ENCODE measurements at regions not wholly inside any gene's neighbourhood (a gene's known extent, or its start where the extent isn't known, plus 50 kb on each side); places are given as distances from the start of the nearest gene placed in this dataset.

DNA sequence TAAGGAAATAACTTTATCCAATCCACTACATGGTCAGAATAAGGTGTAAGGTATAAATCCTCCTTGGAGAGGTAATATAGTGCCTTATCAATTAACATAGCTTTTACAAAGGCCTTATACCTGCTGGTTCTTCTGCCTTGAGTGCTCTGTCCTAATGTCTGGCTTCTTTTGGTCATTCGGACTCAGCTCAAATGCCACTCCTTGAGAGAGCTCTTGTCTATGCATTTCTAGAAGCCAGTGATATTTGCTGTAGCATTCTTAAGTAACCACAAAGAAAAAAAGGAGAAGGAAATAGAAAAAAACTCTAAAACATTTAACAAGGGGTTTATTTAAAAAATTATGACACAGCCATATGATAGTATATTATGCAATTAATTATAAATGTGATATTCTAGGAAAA is 444.8 kb upstream of the SLIT2 start:
- ATAC-seq (no peak), DNase-seq (ENCODE audit: low spot score) (no peak), FAIRE-seq (no peak)
- in situ Hi-C loops (cut with HindIII; ENCODE audit: extremely low pct_ligation_motif_present, low pct_unique_long_range_greater_than_20kb) = no loop called here
- Histone ChIP-seq H3K36me3 (replicated peaks in 1 of 2; ENCODE audit: control insufficient read depth in 1 of 2, insufficient read depth in 2 of 2, low read length in 2 of 2) (no peaks in the 10 kb centered on the region), H3K4me3 (replicated peaks in 1 of 3; ENCODE audit: insufficient read depth in 1 of 3, low read depth in 2 of 3, low read length in 3 of 3) (no peak overlapping the region), H3K27me3 (ENCODE audit: control insufficient read depth in 1 of 2, insufficient read depth in 2 of 2, low read length in 2 of 2) (no peaks in the 10 kb centered on the region), H3K27ac (ENCODE audit: extremely low read length, insufficient read depth, low read length) (no peak overlapping the region), H3K9ac (ENCODE audit: insufficient read depth, low read depth, low read length) (no peak overlapping the region), H4K20me1 (ENCODE audit: insufficient read depth, low read length) (no peaks in the 10 kb centered on the region), H3K9me3 (ENCODE audit: low read length) (peaks cover 94% of the 10 kb centered on the region), H3K79me2 (ENCODE audit: insufficient read depth, low read length) (no peaks in the 10 kb centered on the region), H3K4me2 (ENCODE audit: low read depth, low read length) (no peak overlapping the region), H3K4me1 (ENCODE audit: insufficient read depth, low read length) (no peaks in the 10 kb centered on the region), H2AFZ (ENCODE audit: low read length) (no peak overlapping the region)
- CTCF ChIA-PET (ENCODE audit: low intra/inter-chr PET ratio, low total read pairs) = no interaction called here
- POLR2A ChIA-PET = no interaction called here
- WGBS (ENCODE audit: low lambda C conversion rate) = 4% methylated on average over 1 of the region's 1 CpG
- TF ChIP-seq RELA (CRISPR knock-in tag; IDR thresholded peaks at IDR 0.05) = no peak
- TF ChIP-seq ZNF44 (CRISPR knock-in tag; IDR thresholded peaks at IDR 0.05) = no peak
- no peak for TF ChIP-seq SAFB2 (CRISPR knock-in tag; IDR thresholded peaks at IDR 0.05; ENCODE audit: borderline replicate concordance, low read depth)
- no peak for TF ChIP-seq GATAD1 (CRISPR knock-in tag; IDR thresholded peaks at IDR 0.05)
- no peak for TF ChIP-seq YEATS2 (CRISPR knock-in tag; IDR thresholded peaks at IDR 0.05; ENCODE audit: borderline replicate concordance)
- no peak for TF ChIP-seq ZNF546 (CRISPR knock-in tag; conservative IDR thresholded peaks at IDR 0.05)
- TF ChIP-seq ZNF552 (CRISPR knock-in tag; IDR thresholded peaks at IDR 0.05; ENCODE audit: borderline replicate concordance) = no peak
- TF ChIP-seq ZNF274 (CRISPR knock-in tag; IDR thresholded peaks at IDR 0.05) = no peak
- TF ChIP-seq, protein P1, sequence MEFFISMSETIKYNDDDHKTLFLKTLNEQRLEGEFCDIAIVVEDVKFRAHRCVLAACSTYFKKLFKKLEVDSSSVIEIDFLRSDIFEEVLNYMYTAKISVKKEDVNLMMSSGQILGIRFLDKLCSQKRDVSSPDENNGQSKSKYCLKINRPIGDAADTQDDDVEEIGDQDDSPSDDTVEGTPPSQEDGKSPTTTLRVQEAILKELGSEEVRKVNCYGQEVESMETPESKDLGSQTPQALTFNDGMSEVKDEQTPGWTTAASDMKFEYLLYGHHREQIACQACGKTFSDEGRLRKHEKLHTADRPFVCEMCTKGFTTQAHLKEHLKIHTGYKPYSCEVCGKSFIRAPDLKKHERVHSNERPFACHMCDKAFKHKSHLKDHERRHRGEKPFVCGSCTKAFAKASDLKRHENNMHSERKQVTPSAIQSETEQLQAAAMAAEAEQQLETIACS (CRISPR knock-in tag; IDR thresholded peaks at IDR 0.05) = no peak
- TF ChIP-seq, protein P2, sequence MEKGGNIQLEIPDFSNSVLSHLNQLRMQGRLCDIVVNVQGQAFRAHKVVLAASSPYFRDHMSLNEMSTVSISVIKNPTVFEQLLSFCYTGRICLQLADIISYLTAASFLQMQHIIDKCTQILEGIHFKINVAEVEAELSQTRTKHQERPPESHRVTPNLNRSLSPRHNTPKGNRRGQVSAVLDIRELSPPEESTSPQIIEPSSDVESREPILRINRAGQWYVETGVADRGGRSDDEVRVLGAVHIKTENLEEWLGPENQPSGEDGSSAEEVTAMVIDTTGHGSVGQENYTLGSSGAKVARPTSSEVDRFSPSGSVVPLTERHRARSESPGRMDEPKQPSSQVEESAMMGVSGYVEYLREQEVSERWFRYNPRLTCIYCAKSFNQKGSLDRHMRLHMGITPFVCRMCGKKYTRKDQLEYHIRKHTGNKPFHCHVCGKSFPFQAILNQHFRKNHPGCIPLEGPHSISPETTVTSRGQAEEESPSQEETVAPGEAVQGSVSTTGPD (CRISPR knock-in tag; IDR thresholded peaks at IDR 0.05) = no peak
- no peak for TF ChIP-seq EZH2 (conservative IDR thresholded peaks at IDR 0.05; ENCODE audit: low read depth, low read length)
- TF ChIP-seq, protein P3, sequence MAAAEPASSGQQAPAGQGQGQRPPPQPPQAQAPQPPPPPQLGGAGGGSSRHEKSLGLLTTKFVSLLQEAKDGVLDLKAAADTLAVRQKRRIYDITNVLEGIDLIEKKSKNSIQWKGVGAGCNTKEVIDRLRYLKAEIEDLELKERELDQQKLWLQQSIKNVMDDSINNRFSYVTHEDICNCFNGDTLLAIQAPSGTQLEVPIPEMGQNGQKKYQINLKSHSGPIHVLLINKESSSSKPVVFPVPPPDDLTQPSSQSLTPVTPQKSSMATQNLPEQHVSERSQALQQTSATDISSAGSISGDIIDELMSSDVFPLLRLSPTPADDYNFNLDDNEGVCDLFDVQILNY (CRISPR knock-in tag; conservative IDR thresholded peaks at IDR 0.05) = no peak
- BruUV-seq (replicated peaks) = no TSS peak
- intact Hi-C loops (cut with micrococcal nuclease; ENCODE audit: unreplicated experiment) = no loop called here

All from HepG2 (cell line).